ENCODE measurements at regions not wholly inside any gene's neighbourhood (a gene's known extent, or its start where the extent isn't known, plus 50 kb on each side); places are given as distances from the start of the nearest gene placed in this dataset.

DNA sequence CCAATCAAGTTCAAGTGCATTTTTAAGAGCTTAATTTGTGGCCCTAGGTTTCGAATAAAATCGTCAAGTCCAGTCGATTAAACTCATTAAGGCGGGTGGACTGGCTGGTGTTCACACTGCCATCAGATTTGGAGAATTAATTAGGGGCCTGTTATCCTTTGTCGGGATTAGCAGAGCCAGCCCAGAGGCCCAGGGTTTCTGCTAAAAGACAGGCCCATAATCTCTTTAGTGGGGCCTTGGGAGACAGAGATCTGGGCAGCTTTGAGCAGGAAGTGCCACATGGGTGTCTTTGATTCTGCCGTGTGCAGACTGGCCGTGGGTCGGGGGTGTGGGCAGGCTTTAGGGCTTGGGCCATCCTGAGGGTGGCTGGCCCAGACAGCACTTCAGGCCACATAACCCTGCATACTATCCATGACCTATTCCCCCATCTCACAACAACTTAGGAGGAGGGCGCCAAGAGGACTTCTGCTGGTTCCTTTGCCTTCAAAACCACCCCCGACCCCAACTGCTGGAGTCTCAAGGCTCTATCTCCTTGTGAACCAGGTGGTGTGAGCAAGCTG lies 94.7 kb downstream of the PLXNA1 start:
- Histone ChIP-seq H3K27me3 (ENCODE audit: control insufficient read depth, insufficient read depth, low read length) (peaks cover 5% of the 10 kb centered on the region), H3K4me3 (ENCODE audit: low read depth, low read length) (no peak overlapping the region), H3K36me3 (ENCODE audit: control insufficient read depth, insufficient read depth, low read length) (no peaks in the 10 kb centered on the region)
- TF ChIP-seq, protein P1, sequence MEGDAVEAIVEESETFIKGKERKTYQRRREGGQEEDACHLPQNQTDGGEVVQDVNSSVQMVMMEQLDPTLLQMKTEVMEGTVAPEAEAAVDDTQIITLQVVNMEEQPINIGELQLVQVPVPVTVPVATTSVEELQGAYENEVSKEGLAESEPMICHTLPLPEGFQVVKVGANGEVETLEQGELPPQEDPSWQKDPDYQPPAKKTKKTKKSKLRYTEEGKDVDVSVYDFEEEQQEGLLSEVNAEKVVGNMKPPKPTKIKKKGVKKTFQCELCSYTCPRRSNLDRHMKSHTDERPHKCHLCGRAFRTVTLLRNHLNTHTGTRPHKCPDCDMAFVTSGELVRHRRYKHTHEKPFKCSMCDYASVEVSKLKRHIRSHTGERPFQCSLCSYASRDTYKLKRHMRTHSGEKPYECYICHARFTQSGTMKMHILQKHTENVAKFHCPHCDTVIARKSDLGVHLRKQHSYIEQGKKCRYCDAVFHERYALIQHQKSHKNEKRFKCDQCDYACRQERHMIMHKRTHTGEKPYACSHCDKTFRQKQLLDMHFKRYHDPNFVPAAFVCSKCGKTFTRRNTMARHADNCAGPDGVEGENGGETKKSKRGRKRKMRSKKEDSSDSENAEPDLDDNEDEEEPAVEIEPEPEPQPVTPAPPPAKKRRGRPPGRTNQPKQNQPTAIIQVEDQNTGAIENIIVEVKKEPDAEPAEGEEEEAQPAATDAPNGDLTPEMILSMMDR (IDR thresholded peaks at IDR 0.05; ENCODE audit: insufficient read depth, low read length, poor library complexity, severe bottlenecking) = no peak
- DNase-seq (ENCODE audit: low read depth) = no peak

GRCh38 chr3:127078626-127079025 lies 95.7 kb downstream of the PLXNA1 start:
- no peaks in the 10 kb centered on the region for H3K36me3 ChIP-seq (ENCODE audit: control insufficient read depth, insufficient read depth, low read length)
- TF ChIP-seq, protein P1 (IDR thresholded peaks at IDR 0.05; ENCODE audit: insufficient read depth, low read length, poor library complexity, severe bottlenecking) = no peak
- no peak overlapping the region for H3K4me3 ChIP-seq (ENCODE audit: low read depth, low read length)
- peaks cover 5% of the 10 kb centered on the region for H3K27me3 ChIP-seq (ENCODE audit: control insufficient read depth, insufficient read depth, low read length)
- DNase-seq (ENCODE audit: low read depth) = no peak

GRCh38 chr3:127079211-127079610 lies 96.3 kb downstream of the PLXNA1 start:
- Histone ChIP-seq H3K36me3 (ENCODE audit: control insufficient read depth, insufficient read depth, low read length) (no peaks in the 10 kb centered on the region), H3K4me3 (ENCODE audit: low read depth, low read length) (no peak overlapping the region), H3K27me3 (ENCODE audit: control insufficient read depth, insufficient read depth, low read length) (peaks cover 5% of the 10 kb centered on the region)
- TF ChIP-seq, protein P1 (IDR thresholded peaks at IDR 0.05; ENCODE audit: insufficient read depth, low read length, poor library complexity, severe bottlenecking) = no peak
- no peak for DNase-seq (ENCODE audit: low read depth)

DNA sequence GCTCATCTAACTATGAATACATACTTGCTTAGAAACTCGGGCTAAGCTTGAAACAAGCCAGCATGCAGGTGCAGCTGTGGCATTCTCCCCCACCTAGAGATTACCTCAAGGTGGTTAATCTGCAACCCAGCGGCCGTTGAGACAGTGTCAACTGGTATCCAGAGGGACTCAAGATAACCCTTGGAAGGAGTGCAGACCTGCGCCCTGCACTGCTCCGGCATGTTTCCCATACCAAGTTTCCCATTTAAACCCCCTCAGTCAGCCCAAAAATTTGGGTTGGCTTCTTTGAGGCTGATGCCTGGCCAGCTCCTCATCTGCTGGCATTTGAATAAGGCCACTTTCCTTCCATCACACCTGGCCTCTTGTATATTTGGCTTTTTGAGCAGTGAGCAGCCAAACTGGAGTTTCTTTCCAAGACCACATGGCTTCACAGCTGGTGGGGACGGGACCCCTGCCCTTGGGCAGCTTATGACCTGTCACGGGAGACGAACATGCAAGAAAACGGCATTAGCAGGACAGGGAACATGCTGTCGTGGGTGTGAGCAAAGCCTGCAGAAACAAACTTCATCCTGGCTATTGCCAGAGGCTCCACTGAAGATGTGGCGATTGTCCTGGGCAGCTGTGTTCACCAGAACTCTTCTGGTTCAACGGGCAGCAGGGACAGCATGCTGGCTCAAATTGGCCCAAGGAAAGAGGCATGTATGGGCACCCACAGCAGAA lies 98.2 kb downstream of the PLXNA1 start:
- no peak for DNase-seq (ENCODE audit: low read depth)
- Histone ChIP-seq H3K27me3 (ENCODE audit: control insufficient read depth, insufficient read depth, low read length) (peaks cover 7% of the 10 kb centered on the region), H3K36me3 (ENCODE audit: control insufficient read depth, insufficient read depth, low read length) (no peaks in the 10 kb centered on the region), H3K4me3 (ENCODE audit: low read depth, low read length) (no peak overlapping the region)
- TF ChIP-seq, protein P1 (IDR thresholded peaks at IDR 0.05; ENCODE audit: insufficient read depth, low read length, poor library complexity, severe bottlenecking) = no peak

GRCh38 chr3:127082066-127082465 lies 99.2 kb downstream of the PLXNA1 start:
- peaks cover 7% of the 10 kb centered on the region for H3K27me3 ChIP-seq (ENCODE audit: control insufficient read depth, insufficient read depth, low read length)
- no peaks in the 10 kb centered on the region for H3K36me3 ChIP-seq (ENCODE audit: control insufficient read depth, insufficient read depth, low read length)
- DNase-seq (ENCODE audit: low read depth) = no peak
- TF ChIP-seq, protein P1 (IDR thresholded peaks at IDR 0.05; ENCODE audit: insufficient read depth, low read length, poor library complexity, severe bottlenecking) = no peak
- no peak overlapping the region for H3K4me3 ChIP-seq (ENCODE audit: low read depth, low read length)

All from kidney epithelial cell (primary cell).